GM18861 (cell line): ENCODE measurements at regions not wholly inside any gene's neighbourhood (a gene's known extent, or its start where the extent isn't known, plus 50 kb on each side); places are given as distances from the start of the nearest gene placed in this dataset.

Experiments used
- ATAC-seq: cut with Tn5 transposase; IDR thresholded peaks from one replicate; pipeline ENCODE4 v1.9.1; 2021; ENCODE audit not compliant: unreplicated experiment

DNA sequence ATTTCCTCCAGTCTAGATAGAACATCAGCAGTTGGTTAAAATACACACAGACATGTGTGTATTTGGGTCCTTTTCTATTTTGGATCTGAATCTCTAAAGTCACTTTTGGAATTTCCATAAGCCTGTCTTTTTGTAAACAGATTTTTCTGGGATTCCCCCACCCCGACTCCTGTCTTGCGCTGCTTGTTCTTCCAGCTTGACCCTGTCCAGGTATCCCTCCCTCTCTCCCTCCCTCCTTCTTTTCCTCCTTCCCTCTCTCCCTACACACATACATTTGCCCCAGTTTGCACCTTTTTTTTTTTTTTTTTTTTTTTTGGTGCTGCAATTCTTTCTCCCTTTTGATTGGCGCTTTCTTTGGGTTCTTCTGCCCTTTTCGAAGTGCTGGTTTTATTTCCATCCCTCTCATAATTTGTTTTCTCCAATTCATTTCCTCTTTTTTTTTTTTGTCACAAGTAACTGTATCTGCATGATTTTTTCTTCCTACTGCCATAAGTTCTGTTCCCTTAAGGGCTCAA, 114.8 kb upstream of the SERTAD2 start:
- no peak for ATAC-seq

DNA sequence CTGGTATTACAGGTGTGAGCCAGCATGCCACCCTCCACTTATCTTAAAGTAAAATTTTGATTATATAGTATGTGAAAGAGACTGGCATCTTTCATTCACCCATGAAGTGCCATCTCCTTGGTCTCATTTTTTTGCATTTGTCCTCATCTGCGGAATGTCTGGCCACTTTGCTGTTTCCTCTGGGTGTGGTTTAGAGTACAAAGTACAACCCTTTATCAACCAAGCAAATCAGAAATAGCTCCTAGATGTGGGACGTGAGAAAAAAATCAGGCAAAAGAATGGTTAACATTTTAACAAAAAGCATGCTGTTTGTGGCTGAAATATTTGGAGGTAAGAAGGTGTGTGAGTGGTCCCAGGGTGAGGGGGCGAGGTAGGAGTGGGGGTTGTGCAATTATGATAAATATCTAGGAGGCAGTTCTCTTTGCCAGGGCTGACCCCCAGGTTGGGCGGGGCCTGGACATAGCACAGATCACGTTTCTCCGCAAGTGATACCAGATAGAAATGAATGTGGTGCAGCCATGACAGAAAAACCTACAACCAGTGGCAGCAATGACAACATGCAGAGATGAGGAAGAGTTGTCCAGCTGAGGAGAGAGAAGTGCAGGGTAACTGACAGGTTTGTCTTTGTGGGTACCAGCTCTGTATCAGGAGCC, 115.8 kb upstream of the SERTAD2 start:
- ATAC-seq, result no peak

DNA sequence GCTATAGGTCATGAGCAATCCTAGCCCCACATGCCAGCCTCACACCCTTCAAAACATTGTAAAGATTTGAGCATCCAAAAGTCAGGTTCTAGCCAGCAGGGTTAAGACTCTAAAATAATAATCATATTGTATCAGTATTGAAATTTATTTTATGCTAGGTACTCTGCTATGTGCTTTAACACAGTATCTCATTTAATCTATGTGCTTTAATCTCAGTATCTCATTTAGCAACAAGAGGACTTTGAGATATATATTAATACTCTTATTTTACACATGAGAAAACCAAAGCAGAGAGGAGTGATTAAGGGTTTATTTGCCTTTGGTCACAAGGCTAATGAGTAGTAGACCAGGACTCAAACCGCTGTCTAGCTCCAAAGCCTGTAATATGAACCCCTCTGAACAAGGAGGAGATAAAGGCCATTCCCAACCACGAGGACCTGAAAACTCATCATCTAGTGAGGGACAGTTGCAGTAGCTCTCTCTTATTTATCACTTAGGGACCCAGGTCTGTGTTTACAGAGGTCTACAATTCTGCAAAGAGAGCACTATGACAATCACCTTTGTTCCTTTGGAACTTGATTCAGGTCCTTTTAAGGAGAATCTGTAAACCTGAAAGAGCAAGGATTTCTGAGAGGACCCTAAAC, 116.5 kb upstream of the SERTAD2 start:
- ATAC-seq, result no peak

DNA sequence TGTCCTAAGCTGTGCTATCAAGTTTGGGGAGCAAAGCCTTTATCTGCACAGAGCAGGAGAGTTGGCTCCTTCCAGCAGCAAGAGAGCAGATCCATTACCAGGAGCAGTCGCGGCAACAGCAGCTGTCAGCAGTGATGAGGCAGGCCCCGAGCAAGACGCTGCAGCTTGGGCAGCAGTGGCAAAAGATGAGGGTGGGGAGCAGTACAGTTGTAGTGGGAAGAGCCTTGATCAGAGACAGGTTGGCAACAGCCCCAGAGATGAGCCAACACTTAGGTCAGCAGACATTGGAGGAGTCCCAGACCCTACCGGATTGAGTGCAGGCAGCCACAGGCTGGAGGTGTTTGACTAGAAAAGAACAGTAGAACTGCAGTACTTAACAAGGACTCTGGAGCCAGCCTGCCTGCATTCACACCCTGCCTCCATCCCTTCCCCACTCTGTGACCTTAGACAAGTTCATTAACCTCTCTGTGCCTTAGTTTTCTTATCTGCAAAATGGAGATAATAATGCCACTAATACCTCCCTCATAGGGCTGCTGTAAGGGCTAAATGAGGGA, 117.1 kb upstream of the SERTAD2 start:
- ATAC-seq, result no peak

DNA sequence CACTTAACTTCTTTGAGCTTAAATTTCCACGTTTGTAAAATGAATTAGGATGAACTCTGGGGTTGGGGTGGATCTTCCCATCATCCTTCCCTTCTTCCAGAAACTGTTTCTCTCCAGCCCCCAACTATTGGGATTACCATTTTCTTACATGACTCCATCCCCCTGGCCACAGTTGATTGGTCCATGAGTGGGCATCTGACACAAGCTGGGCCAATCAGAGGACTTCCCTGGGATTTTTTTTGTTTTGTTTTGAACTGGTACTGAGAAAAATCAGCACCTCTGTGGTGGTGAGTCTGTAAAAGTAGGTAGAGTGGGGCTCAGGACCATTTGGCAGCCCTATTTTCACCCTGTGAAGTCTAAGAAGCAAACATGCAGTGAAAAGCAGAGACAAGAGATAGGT, 118.0 kb upstream of the SERTAD2 start:
- ATAC-seq, result no peak

DNA sequence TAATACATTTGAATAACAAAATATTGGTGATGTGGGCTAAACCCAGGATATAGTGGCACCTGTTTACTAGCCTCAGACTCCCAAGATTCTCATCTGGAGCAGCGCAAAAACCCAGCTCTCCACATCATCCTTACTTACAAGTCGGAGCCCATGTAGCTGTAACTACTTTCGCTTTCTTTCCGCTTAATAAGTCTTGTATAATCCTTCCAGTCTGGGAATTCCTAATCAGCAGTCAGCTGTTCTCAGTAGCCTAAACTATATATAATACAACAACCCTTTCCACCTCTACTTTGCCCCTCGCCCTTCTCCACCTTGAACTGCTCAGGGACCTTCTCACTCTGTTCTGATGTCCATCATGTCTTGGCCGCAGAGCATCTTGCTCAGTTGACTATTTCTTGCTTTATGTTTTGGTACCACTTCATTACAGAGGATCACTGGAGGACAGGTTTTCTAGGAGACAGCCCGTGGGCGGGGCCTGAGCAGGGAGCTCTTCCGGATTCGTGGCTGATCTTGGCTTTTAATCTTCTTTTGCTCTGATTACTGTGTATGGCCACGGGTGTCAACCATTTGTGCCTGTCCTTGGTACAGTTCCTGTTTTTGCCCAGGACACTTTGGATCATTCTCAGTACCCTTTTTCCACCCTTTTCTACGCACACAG, 119.9 kb upstream of the SERTAD2 start:
- no peak for ATAC-seq

DNA sequence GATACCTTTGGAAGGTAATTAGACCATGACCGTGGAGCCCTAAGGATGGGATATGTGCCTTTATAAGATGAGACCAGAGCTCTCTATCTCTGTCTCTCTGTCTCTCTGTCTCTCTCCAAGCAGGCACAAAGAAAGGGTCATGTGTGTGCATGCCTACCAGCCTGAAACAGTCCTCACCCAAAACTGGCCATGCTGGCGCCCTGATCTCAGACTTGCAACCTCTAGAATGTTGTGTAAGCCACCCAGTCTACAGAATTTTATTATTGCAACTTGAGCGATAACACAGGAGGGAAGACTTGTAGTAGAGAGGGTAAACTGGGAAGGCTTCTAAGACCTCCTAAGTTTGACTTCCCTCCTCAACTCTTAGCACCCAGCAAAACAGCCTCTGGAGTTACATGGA, 124.1 kb upstream of the SERTAD2 start:
- ATAC-seq, result no peak

DNA sequence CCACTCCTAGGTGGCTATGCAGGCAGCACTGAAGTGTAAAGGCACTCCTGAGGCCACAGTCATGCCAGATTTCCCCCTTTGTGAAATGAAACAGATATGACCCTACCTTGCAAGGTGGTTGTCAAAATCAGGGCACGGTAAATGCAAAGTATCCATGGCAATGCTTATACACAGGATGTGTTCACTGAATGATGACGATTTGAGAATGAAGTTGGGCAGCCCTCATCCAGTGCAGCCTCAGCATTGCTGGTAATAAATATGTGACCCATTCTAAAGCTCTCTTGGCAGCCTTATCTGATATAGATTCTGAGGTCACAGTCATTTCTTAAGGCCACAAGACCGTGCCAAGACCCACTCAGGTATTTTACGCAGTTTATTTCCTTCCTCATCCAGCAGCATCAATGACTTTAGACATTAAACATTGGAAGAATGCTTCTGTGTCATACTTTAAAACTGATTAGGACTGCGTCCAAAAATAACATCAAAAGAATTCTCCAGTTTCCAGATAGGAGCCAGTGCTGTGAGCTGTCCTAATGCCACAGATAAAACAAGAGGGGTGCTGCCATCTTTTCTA, 125.5 kb upstream of the SERTAD2 start:
- no peak for ATAC-seq

DNA sequence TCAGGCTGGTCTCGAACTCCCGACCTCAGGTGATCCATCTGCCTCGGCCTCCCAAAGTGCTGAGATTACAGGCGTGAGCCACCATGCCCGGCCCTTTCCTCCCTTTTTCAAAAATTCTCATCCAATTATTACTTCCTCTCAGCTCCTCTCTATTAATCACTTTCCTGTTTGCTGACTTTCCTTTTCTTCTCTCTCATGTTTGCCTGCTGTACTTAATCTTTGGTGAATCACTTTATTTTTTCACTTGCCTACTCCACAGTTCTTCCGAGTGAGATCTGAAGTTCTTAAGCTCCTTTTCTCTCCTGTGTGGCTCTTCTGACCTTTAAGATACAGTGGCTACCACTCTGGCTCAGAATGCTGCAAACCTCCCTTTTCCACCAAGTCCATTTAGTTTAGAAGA, 126.3 kb upstream of the SERTAD2 start:
- ATAC-seq, result no peak

DNA sequence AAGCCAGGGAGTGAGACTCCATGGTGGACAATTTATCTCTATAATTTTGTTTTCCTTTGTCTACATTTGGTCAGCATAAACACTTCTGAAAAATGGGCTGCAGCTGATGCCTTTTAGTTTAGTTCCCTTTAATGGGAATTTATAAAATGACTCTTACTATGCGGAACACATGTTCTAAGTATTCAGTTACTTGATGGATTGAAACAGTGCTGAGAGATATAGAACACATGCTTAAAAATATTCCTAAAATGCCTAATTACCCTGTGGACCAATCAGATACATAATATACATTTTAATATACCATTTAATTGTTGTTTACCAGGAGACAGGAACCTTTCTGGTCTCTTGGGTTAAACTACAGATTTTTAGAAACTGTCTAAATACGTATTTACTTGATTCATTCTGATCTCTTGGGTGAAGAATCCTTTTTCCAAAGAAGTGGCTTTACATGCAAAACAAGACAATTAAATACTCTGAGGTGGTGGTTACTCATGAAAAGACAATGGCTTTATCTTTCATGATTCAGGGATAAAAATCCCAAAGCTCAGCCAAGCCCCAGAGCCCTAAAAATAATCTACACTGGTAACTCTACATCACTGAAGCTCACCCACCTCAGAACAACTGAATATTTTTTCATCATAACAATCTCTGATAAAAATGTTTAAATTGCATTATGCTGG, 128.1 kb upstream of the SERTAD2 start:
- ATAC-seq, result no peak

DNA sequence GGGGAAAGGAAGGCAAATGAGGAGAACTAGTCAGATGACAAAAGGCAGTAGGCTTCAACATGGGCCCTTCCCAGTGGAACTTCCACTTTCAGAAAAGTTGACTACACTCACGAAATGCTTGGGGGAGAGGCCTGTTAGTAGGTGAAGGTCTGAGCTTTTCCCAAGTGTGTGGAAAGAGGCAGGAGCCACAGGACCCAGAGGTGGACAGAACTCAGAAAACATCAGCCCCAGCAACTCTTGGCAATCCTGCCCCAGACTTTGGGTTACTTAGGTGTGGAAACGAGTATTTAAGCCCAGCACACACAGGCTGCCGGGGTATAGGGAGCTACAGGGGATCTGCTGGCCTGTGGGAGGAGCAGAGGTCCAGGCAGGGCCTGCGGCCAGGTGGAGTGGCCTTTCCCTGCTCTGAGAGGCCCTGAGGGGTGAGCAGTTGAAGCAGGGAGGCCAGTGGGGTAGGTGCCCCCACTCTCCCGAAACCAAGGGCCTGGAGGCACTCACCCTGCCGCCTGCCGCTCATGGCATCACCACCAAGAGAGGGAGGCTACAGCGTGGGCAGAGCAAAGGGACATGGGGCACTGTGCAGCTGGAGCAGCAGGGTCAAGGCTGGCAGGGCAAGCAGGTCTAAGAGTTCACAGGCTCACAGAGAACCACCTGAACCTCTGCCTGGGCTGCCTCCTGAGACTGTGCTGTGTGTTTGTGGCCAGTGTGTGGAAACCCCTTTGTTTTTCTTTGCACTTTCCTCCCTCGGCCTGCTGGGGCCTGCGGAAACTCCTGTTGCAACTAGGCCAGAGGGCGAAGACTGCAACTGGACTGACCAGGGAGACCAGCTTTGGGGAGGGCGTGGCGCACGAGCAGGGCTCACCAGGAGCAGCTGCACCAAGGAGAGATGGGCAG, 130.7 kb upstream of the SERTAD2 start:
- ATAC-seq, result no peak

DNA sequence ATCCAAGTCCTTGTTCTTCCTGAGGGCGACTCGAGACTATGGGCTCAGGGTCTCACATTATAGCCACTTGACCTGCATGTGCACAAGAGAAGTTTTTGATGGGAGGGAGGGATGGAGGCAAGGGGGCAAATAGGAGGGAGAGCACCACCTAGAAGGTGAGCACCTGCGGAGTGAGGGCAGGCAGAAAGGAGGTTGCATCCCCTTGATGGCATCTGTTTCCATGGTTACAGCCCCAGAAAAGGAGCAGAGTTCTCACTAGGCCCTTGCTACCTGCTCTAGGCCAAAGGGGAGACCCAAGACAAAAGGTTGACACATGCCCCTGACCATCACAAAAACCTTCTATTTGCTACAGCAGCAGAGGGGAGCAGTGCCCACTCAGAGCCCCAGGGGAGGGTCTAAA, 131.5 kb upstream of the SERTAD2 start:
- ATAC-seq, result no peak

DNA sequence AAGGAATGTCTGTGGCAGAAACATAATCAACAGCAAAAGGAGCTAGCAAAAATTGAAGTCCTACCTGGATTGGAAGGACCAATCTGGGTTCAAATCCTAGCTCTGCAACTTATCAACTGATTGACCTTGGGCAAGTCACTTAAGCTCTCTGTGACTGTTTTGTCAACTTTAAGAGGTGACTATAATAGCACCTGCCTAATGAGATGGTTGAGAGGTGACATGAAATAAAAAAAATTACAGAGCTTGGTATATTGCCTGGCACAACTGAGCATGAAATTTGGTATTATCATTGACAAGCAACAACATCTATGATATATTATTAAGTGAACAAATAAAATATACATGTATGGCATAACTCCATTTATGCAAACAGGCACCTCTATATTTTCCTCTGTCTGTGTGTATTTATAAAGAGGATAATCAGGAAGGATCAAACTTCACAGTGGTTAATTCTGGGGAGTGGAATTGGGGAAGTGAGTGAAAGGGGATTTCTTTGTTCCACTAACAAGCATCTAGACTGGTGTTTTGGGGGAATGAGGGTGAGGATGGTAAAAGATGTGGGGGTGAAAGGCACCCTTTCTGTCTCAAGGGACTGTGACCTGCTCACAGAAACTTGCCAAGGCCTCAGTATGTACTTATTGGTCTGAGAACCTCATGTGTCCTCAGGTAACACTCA, 132.8 kb upstream of the SERTAD2 start:
- ATAC-seq, result no peak

DNA sequence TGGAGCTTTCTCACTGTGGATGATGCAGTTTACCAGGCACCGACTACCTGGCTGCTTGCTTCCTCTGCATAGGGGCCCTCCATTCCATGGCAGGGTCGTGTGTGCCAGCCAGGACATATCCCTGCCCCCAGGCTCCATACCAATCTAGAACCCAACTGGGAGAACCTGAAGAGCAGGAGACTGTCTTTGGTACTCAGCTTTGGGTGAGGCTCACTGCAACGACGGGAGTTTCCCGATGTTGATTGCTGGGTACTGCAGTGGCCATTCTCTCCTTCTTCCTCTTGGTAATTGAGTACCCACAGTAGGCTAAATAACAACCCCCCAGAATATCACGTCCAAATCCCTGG, 133.3 kb upstream of the SERTAD2 start:
- ATAC-seq, result no peak

DNA sequence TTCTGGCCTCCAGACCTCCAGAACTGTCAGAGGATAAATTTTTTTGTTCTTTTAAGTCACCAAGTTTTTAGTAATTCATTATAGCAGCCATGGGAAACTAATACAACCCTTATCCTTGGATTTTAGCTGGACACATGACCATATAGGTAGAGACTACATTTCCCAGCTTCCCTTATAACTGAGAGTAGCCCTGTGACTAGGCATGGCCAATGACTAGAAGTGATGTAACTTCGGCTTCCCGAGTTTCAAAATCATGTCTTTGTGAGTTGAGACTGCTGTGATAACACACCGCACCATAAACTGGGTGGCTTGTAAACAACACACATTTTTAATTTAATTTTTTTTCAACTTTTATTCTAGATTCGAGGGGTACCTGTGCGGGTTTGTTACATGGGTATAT, 134.0 kb upstream of the SERTAD2 start:
- ATAC-seq, result no peak

DNA sequence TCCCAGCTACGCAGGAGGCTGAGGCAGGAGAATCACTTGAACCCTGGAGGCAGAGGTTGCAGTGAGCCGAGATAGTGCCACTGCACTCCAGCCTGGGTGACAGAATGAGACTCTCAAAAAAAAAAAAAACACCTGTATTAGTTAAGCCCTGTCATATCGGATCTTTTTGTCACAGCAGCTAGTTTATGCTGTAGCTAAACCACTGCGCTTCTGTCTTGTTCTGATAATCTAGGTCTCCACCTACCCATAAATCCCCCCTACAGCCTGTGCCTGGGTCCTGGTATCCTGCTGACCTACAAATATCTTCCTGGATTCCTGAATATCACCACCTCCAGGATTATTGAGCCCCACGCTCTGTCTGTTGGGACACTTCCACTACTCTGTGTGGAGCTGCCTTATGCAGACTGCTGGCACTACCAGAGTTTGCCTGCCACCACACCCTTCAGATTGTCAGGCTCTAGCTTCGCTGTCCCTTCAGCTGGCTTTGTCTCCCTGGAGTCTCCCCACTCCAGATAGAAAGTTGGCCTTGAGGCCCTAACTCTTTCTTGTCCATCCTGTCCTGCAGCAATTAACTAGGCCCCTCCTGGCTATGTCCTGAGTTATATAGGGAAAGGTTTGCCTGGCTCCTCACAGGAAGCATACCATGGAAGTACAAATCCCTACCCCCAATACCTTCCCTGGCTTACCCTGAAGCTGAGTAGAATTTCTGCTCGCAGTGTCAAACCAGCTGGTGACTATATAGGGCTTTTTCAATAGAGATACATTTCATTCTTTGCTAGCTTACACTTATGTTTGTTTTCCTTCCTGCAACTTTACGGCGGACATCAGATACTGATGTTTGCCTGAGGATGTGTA, 136.0 kb upstream of the SERTAD2 start:
- no peak for ATAC-seq

DNA sequence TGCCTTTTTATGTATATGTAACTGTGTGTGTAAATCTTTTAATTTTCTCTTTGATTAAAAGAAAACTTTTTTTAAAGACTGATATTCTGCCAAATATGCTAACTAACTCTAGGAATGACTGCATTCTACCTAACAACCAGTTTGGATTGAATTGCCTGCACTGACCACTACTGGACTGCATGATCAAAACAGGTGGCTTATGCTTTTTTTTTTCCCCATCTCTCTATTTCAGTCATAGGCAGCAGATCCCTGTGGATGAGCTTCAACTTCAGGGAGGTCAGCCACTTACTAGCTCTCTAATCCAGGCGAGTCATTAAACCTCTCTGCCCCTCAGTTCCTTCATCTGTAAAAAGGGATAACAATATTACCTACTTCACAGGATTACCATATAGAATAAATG, 138.6 kb upstream of the SERTAD2 start:
- ATAC-seq, result no peak

DNA sequence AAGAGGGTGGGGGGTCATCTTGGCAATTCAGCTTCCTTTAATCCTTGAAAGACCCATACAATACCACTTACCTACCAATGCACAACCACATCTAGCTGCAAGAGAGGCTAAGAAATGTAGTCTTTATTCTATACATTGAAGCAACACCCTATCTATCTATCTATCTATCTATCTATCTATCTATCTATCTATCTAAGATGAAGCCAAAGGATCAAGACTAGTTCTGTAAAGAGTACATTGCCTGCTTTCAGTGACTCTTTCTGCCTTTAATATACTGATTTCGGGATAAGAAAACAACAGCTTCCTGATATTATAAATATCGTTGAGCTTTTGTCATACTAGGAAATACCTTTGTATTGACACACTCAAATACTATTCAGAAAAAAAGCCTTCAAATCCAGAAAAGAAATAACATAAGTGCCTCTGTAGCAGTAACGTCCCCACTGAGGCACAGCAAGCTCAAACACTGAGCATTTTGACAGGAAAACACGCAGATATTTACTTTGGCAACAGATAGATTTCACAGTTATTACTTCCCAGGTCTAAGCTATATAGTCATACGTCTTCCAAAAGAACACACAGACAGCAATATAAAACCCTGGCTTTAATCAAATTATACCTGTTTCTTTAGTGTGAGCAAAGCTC, 139.4 kb upstream of the SERTAD2 start:
- no peak for ATAC-seq
